Liver (tissue), 8 donors: ENCODE measurements at regions not wholly inside any gene's neighbourhood (a gene's known extent, or its start where the extent isn't known, plus 50 kb on each side); places are given as distances from the start of the nearest gene placed in this dataset.

Source experiments
- DNase-seq: peaks from one replicate; pipeline ENCODE4 v3.0.0-alpha.2; 2017; ENCODE audit warnings: low spot score
- H3K27ac ChIP-seq, 2 donors: one replicate each; pipeline ENCODE4 v1.7.0; 2013; ENCODE audit warnings: inconsistent platforms in 2 of 2, low read length in 2 of 2, control low read depth in 1 of 2, low read depth in 1 of 2, mild to moderate bottlenecking in 1 of 2
- H3K27me3 ChIP-seq, 4 donors: one replicate each; pipeline versions ENCODE4 v1.6.1 to v1.7.0; 2013; ENCODE audit warnings: low read length in 3 of 4, inconsistent platforms in 1 of 4, mild to moderate bottlenecking in 1 of 4, moderate library complexity in 1 of 4; ENCODE audit not compliant: control insufficient read depth in 4 of 4, insufficient read depth in 4 of 4
- H3K36me3 ChIP-seq, 4 donors: one replicate each; pipeline versions ENCODE4 v1.6.1 to v1.7.0; 2013; ENCODE audit warnings: low read length in 3 of 4, mild to moderate bottlenecking in 3 of 4, low read depth in 1 of 4, moderate library complexity in 1 of 4; ENCODE audit not compliant: control insufficient read depth in 4 of 4, insufficient read depth in 3 of 4
- H3K4me1 ChIP-seq, 4 donors: one replicate each; pipeline versions ENCODE4 v1.6.1 to v1.7.0; 2013; ENCODE audit warnings: low read length in 3 of 4, mild to moderate bottlenecking in 3 of 4, moderate library complexity in 1 of 4; ENCODE audit not compliant: control insufficient read depth in 4 of 4, insufficient read depth in 4 of 4
- H3K4me3 ChIP-seq, 3 donors: one replicate each; pipeline versions ENCODE4 v1.6.1 to v1.7.0; 2013; ENCODE audit warnings: low read length in 3 of 3, control low read depth in 1 of 3, low read depth in 1 of 3, mild to moderate bottlenecking in 1 of 3
- H3K9ac ChIP-seq, 2 donors: one replicate each; pipeline ENCODE4 v1.7.0; 2013; ENCODE audit warnings: low read length in 2 of 2, mild to moderate bottlenecking in 2 of 2, moderate library complexity in 2 of 2, control low read depth in 1 of 2, low read depth in 1 of 2
- H3K9me3 ChIP-seq, 4 donors: one replicate each; pipeline versions ENCODE4 v1.6.1 to v1.7.0; 2013; ENCODE audit warnings: low read length in 3 of 4; ENCODE audit not compliant: control insufficient read depth in 4 of 4
- EGR1 ChIP-seq, 2 donors: IDR thresholded peaks; 2 replicates each; pipeline ENCODE4 v1.6.1; 2016 to 2018; ENCODE audit warnings: antibody characterized with exemption in 2 of 2, low read depth in 2 of 2
- FOXA2 ChIP-seq: IDR thresholded peaks from 2 replicates; pipeline ENCODE4 v1.6.1; 2016; ENCODE audit warnings: antibody characterized with exemption
- GABPA ChIP-seq, 2 donors: IDR thresholded peaks in 1 of 2; conservative IDR thresholded peaks in 1 of 2; 2 replicates each; pipeline ENCODE4 v1.6.1; 2016; ENCODE audit warnings: antibody characterized with exemption in 2 of 2, mild to moderate bottlenecking in 1 of 2, moderate library complexity in 1 of 2
- HNF4A ChIP-seq, 2 donors: conservative IDR thresholded peaks; 2 replicates each; pipeline ENCODE4 v1.6.1; 2016; ENCODE audit warnings: antibody characterized with exemption in 2 of 2, mild to moderate bottlenecking in 2 of 2
- JUND ChIP-seq, 2 donors: IDR thresholded peaks; 2 replicates each; pipeline ENCODE4 v1.6.1; 2016; ENCODE audit warnings: antibody characterized with exemption in 2 of 2
- NR2F2 ChIP-seq: IDR thresholded peaks from 2 replicates; pipeline ENCODE4 v1.6.1; 2016; ENCODE audit warnings: antibody characterized with exemption
- RAD21 ChIP-seq, 2 donors: IDR thresholded peaks; 2 replicates each; pipeline ENCODE4 v1.6.1; 2016; ENCODE audit warnings: antibody characterized with exemption in 2 of 2, mild to moderate bottlenecking in 2 of 2
- RXRA ChIP-seq, 2 donors: IDR thresholded peaks; 2 replicates each; pipeline ENCODE4 v1.6.1; 2017 to 2018; ENCODE audit warnings: antibody characterized with exemption in 2 of 2, mild to moderate bottlenecking in 1 of 2
- YY1 ChIP-seq: IDR thresholded peaks from 2 replicates; pipeline ENCODE4 v1.6.1; 2016; ENCODE audit warnings: antibody characterized with exemption, mild to moderate bottlenecking
- WGBS: extraction: QIAGEN DNeasy Blood & Tissue Kit; methylation state at CpG from one replicate; pipeline ENCODE4 v1.1.7; 2013; 5-methylcytosine and 5-hydroxymethylcytosine counted together
- TF ChIP-seq, protein P1 (sequence below): IDR thresholded peaks from 2 replicates; pipeline ENCODE4 v1.6.1; 2016; ENCODE audit warnings: antibody characterized with exemption, mild to moderate bottlenecking
- TF ChIP-seq, protein P2 (sequence below): IDR thresholded peaks from 2 replicates; pipeline ENCODE4 v1.6.1; 2016; ENCODE audit warnings: antibody characterized with exemption
- TF ChIP-seq, protein P3 (sequence below): IDR thresholded peaks from 2 replicates; pipeline ENCODE4 v1.6.1; 2016; ENCODE audit warnings: antibody characterized with exemption
- TF ChIP-seq, protein P4 (sequence below): fragments of 150-350 bp; IDR thresholded peaks from 2 replicates; pipeline ENCODE4 v1.5.1; 2017; ENCODE audit warnings: improper control_type of control experiment, low read depth, low read length; ENCODE audit not compliant: missing input control
- donor health status: healthy.
- donor health status: healthy.
- donor health status: healthy.
- donor health status: healthy.
- donor health status: healthy.

DNA sequence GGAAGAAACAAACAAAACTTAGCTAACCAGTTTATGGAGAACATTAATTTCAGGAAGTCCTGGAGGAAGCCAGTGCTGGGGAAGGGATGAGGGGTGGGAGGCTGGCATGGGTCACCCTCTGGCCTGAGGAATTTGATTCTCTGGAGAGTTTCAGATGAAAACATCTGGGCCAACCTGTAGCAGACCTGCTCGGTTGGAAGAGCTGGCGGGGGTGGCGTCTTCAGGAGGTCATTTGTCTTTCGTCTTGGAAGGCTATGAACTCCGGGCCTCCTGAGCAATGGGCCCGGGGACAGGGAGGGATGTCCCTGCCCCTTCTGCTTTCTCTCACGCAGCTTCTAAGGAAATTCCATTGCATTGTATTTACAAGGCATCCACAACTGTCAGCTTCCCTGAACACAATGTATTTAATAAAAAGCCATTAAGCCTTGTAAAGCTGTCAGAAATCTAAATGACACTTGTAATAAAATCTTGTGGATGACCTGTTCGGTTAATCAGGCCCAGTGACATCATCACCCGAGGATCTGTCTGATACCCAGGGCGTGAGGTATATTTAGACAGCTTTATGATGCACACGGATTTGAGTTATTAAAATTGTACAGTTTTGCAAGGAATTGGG, 250.5 kb downstream of the RAB11FIP2 start:
- WGBS, result 61% methylated on average over 11 of the region's 11 CpGs
- H3K9me3 ChIP-seq, result no peaks in the 10 kb centered on the region
- TF ChIP-seq RXRA (IDR thresholded peaks at IDR 0.05) (no peak), FOXA2 (no peak), NR2F2 (no peak), YY1 (no peak), RAD21 (IDR thresholded peaks at IDR 0.05) (no peak)
- no peak for DNase-seq
- peaks cover 0 to 6% (median 0%) of the 10 kb centered on the region in 4 donors for H3K27me3 ChIP-seq
- no peaks in the 10 kb centered on the region for H3K4me1 ChIP-seq
- H3K9ac ChIP-seq, result no peak overlapping the region
- no peak overlapping the region for H3K4me3 ChIP-seq
- no peak overlapping the region for H3K27ac ChIP-seq
- no peaks in the 10 kb centered on the region for H3K36me3 ChIP-seq

DNA sequence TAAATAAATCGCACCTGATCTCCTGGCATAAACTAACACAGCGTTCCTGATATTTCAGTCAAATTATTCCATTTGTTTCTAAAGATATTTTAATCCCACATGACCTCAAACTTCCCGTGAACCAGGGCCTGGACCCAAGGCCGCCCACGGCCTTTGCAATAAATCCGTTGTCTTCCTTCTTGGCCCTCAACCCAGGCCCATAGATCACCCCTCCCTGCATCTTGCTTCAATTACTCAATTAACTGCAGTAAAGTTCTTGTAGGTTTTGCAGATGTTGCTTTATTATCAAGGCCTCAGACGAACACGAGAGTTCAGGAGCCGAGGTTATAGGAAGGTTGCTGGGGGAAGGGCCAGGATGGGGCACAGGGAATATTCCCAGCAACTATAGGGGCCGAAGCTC, 249.4 kb downstream of the RAB11FIP2 start:
- TF ChIP-seq EGR1 (IDR thresholded peaks at IDR 0.05; ENCODE audit: low read depth in 2 of 2) (no peak), HNF4A (conservative IDR thresholded peaks at IDR 0.05) (no peak), JUND (IDR thresholded peaks at IDR 0.05) (no peak), GABPA (IDR thresholded peaks at IDR 0.05 in 1 of 2, conservative IDR thresholded peaks at IDR 0.05 in 1 of 2) (no peak), RXRA (IDR thresholded peaks at IDR 0.05) (no peak)
- TF ChIP-seq, protein P1, sequence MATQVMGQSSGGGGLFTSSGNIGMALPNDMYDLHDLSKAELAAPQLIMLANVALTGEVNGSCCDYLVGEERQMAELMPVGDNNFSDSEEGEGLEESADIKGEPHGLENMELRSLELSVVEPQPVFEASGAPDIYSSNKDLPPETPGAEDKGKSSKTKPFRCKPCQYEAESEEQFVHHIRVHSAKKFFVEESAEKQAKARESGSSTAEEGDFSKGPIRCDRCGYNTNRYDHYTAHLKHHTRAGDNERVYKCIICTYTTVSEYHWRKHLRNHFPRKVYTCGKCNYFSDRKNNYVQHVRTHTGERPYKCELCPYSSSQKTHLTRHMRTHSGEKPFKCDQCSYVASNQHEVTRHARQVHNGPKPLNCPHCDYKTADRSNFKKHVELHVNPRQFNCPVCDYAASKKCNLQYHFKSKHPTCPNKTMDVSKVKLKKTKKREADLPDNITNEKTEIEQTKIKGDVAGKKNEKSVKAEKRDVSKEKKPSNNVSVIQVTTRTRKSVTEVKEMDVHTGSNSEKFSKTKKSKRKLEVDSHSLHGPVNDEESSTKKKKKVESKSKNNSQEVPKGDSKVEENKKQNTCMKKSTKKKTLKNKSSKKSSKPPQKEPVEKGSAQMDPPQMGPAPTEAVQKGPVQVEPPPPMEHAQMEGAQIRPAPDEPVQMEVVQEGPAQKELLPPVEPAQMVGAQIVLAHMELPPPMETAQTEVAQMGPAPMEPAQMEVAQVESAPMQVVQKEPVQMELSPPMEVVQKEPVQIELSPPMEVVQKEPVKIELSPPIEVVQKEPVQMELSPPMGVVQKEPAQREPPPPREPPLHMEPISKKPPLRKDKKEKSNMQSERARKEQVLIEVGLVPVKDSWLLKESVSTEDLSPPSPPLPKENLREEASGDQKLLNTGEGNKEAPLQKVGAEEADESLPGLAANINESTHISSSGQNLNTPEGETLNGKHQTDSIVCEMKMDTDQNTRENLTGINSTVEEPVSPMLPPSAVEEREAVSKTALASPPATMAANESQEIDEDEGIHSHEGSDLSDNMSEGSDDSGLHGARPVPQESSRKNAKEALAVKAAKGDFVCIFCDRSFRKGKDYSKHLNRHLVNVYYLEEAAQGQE, result no peak
- TF ChIP-seq, protein P2, sequence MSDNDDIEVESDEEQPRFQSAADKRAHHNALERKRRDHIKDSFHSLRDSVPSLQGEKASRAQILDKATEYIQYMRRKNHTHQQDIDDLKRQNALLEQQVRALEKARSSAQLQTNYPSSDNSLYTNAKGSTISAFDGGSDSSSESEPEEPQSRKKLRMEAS, result no peak
- TF ChIP-seq, protein P3, sequence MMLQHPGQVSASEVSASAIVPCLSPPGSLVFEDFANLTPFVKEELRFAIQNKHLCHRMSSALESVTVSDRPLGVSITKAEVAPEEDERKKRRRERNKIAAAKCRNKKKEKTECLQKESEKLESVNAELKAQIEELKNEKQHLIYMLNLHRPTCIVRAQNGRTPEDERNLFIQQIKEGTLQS, result no peak
- TF ChIP-seq, protein P4, sequence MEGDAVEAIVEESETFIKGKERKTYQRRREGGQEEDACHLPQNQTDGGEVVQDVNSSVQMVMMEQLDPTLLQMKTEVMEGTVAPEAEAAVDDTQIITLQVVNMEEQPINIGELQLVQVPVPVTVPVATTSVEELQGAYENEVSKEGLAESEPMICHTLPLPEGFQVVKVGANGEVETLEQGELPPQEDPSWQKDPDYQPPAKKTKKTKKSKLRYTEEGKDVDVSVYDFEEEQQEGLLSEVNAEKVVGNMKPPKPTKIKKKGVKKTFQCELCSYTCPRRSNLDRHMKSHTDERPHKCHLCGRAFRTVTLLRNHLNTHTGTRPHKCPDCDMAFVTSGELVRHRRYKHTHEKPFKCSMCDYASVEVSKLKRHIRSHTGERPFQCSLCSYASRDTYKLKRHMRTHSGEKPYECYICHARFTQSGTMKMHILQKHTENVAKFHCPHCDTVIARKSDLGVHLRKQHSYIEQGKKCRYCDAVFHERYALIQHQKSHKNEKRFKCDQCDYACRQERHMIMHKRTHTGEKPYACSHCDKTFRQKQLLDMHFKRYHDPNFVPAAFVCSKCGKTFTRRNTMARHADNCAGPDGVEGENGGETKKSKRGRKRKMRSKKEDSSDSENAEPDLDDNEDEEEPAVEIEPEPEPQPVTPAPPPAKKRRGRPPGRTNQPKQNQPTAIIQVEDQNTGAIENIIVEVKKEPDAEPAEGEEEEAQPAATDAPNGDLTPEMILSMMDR, result no peak
- 78% methylated on average over 10 of the region's 10 CpGs for WGBS
- Histone ChIP-seq H3K27me3 (peaks cover 0 to 5% (median 0%) of the 10 kb centered on the region in 4 donors), H3K27ac (no peak overlapping the region), H3K9ac (no peak overlapping the region), H3K9me3 (no peaks in the 10 kb centered on the region), H3K4me1 (no peaks in the 10 kb centered on the region), H3K4me3 (no peak overlapping the region), H3K36me3 (no peaks in the 10 kb centered on the region)
- DNase-seq, result no peak
